ENCODE measurements at regions not wholly inside any gene's neighbourhood (a gene's known extent, or its start where the extent isn't known, plus 50 kb on each side); places are given as distances from the start of the nearest gene placed in this dataset.

DNA sequence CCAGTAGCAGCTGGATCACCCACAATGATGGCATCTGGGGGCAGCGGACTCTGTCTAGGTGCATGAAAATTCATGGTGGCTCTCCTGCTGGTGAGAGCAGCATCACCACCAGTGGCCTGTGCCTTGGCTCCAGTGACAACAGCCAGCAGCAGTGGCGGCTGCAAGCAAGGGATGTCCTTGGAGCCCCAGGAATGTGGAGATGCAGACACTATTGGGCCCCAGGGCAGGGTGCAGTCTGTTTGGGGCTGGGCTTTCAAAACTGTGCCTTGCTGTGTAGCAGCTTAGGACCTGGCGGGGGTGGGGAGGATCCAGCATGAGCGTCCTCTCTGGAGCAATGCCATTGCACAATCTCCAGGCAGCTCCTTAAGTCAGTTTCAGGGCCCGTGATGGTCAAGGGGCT, 199.7 kb downstream of the CHD9NB start:
- TF ChIP-seq, protein P1, sequence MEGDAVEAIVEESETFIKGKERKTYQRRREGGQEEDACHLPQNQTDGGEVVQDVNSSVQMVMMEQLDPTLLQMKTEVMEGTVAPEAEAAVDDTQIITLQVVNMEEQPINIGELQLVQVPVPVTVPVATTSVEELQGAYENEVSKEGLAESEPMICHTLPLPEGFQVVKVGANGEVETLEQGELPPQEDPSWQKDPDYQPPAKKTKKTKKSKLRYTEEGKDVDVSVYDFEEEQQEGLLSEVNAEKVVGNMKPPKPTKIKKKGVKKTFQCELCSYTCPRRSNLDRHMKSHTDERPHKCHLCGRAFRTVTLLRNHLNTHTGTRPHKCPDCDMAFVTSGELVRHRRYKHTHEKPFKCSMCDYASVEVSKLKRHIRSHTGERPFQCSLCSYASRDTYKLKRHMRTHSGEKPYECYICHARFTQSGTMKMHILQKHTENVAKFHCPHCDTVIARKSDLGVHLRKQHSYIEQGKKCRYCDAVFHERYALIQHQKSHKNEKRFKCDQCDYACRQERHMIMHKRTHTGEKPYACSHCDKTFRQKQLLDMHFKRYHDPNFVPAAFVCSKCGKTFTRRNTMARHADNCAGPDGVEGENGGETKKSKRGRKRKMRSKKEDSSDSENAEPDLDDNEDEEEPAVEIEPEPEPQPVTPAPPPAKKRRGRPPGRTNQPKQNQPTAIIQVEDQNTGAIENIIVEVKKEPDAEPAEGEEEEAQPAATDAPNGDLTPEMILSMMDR (IDR thresholded peaks at IDR 0.05), result no peak
- no peak for TF ChIP-seq POLR2A (IDR thresholded peaks at IDR 0.05)
